Activated CD4-positive, alpha-beta T cell treated with anti-CD3 and anti-CD28 coated beads, Interleukin-2, Interleukin-6, amounts not matched to agents 100 ng/mL and 50 ng/mL, durations not matched to agents 16 hours and 8 hours (primary cell): ENCODE measurements at regions not wholly inside any gene's neighbourhood (a gene's known extent, or its start where the extent isn't known, plus 50 kb on each side); places are given as distances from the start of the nearest gene placed in this dataset.
"Not testable (repeated sequence)": the region's sequence is repeated elsewhere in the genome, so short reads cannot be mapped to it uniquely, and the experiment has no call there.

ENCODE experiments used
- DNase-seq: peaks from one replicate; pipeline ENCODE4 v3.0.0-alpha.2; 2020

GRCh38 chr7:9919-10318 lies 182.5 kb upstream of the FAM20C start:
- DNase-seq = peak; percentile 25

- not testable (repeated sequence) for DNase-seq
These were observed 159.6 kb upstream of the FAM20C start for GRCh38 chr7:32565-33280.

GRCh38 chr7:35121-35541 lies 157.2 kb upstream of the FAM20C start:
- not testable (repeated sequence) for DNase-seq

GRCh38 chr7:36539-36938 lies 155.8 kb upstream of the FAM20C start:
- not testable (repeated sequence) for DNase-seq

GRCh38 chr7:37656-38055 lies 154.7 kb upstream of the FAM20C start:
- not testable (repeated sequence) for DNase-seq

- DNase-seq = not testable (repeated sequence)
These were observed 153.9 kb upstream of the FAM20C start for GRCh38 chr7:38444-38843.

- DNase-seq = not testable (repeated sequence)
These were observed 152.2 kb upstream of the FAM20C start for GRCh38 chr7:39984-40740.

GRCh38 chr7:40799-41750 lies 151.3 kb upstream of the FAM20C start:
- no peak for DNase-seq

GRCh38 chr7:41917-42565 lies 150.3 kb upstream of the FAM20C start:
- no peak for DNase-seq

GRCh38 chr7:43791-44540 lies 148.4 kb upstream of the FAM20C start:
- DNase-seq = no peak

- DNase-seq = no peak
These were observed 147.9 kb upstream of the FAM20C start for GRCh38 chr7:44541-44896.

- DNase-seq = no peak
These were observed 147.0 kb upstream of the FAM20C start for GRCh38 chr7:45106-46090.

GRCh38 chr7:46123-46829 lies 146.1 kb upstream of the FAM20C start:
- DNase-seq = no peak

- DNase-seq = no peak
These were observed 145.6 kb upstream of the FAM20C start for GRCh38 chr7:46830-47140.

- DNase-seq = no peak
These were observed 140.8 kb upstream of the FAM20C start for GRCh38 chr7:51456-52068.

- DNase-seq = no peak
These were observed 140.3 kb upstream of the FAM20C start for GRCh38 chr7:52100-52499.

- no peak for DNase-seq
These were observed 138.8 kb upstream of the FAM20C start for GRCh38 chr7:53531-53930.

- no peak for DNase-seq
These were observed 137.8 kb upstream of the FAM20C start for GRCh38 chr7:54615-55014.

GRCh38 chr7:55690-56248 lies 136.6 kb upstream of the FAM20C start:
- DNase-seq = no peak
